Chondrocyte (in vitro differentiated cells): ENCODE measurements at regions not wholly inside any gene's neighbourhood (a gene's known extent, or its start where the extent isn't known, plus 50 kb on each side); places are given as distances from the start of the nearest gene placed in this dataset.

ENCODE experiments used
- DNase-seq: peaks from one replicate; pipeline ENCODE4 v3.0.0; 2021; ENCODE audit warnings: mixed read lengths, low spot score
- H3K27ac Mint-ChIP-seq: one replicate; pipeline ENCODE4 v1.8.0; 2021; ENCODE audit warnings: mild to moderate bottlenecking, moderate library complexity, mixed read lengths; ENCODE audit not compliant: unreplicated experiment
- H3K27me3 Mint-ChIP-seq: 2 replicates; pipeline ENCODE4 v1.8.0; 2021; ENCODE audit warnings: low read depth, mixed read lengths
- H3K36me3 Mint-ChIP-seq: 2 replicates; pipeline ENCODE4 v1.8.0; 2021; ENCODE audit warnings: low read depth, mixed read lengths
- H3K4me1 Mint-ChIP-seq: 2 replicates; pipeline ENCODE4 v1.8.0; 2021; ENCODE audit warnings: low read depth, mild to moderate bottlenecking, mixed read lengths
- H3K4me3 Mint-ChIP-seq: one replicate; pipeline ENCODE4 v1.8.0; 2021; ENCODE audit warnings: mild to moderate bottlenecking, moderate library complexity, mixed read lengths; ENCODE audit not compliant: unreplicated experiment
- H3K9me3 Mint-ChIP-seq: 2 replicates; pipeline ENCODE4 v1.8.0; 2021; ENCODE audit warnings: low read depth, mixed read lengths
- TF ChIP-seq, protein P1 (sequence below): fragments of 200-600 bp; sonication (generic); IDR thresholded peaks from 2 replicates; pipeline ENCODE4 v1.5.0; 2021; ENCODE audit warnings: antibody characterized with exemption, mild to moderate bottlenecking, moderate library complexity

DNA sequence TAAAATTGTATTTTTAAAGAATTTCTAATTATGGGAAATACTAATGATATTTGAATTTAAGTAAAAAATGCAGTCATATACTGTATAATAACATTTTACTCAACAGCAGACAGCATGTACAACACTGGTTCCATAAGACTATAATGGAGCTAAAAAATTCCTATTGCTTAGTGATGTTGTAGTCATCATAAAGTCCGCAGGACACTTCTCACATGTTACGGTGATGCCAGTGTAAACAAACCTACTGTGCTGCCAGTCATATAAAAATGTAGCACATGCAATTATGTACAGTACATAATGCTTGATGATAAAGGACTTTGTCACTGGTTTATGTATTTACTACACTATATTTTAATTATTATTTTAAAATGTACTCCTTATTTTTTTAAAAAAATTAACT lies 629.3 kb downstream of the IPMK start:
- H3K27me3 Mint-ChIP-seq: peaks cover 8% of the 10 kb centered on the region
- H3K4me3 Mint-ChIP-seq: no peak overlapping the region
- H3K9me3 Mint-ChIP-seq: no peaks in the 10 kb centered on the region
- no peak for DNase-seq
- H3K36me3 Mint-ChIP-seq: no peaks in the 10 kb centered on the region
- H3K27ac Mint-ChIP-seq: no peak overlapping the region
- TF ChIP-seq, protein P1, sequence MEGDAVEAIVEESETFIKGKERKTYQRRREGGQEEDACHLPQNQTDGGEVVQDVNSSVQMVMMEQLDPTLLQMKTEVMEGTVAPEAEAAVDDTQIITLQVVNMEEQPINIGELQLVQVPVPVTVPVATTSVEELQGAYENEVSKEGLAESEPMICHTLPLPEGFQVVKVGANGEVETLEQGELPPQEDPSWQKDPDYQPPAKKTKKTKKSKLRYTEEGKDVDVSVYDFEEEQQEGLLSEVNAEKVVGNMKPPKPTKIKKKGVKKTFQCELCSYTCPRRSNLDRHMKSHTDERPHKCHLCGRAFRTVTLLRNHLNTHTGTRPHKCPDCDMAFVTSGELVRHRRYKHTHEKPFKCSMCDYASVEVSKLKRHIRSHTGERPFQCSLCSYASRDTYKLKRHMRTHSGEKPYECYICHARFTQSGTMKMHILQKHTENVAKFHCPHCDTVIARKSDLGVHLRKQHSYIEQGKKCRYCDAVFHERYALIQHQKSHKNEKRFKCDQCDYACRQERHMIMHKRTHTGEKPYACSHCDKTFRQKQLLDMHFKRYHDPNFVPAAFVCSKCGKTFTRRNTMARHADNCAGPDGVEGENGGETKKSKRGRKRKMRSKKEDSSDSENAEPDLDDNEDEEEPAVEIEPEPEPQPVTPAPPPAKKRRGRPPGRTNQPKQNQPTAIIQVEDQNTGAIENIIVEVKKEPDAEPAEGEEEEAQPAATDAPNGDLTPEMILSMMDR: no peak
- no peaks in the 10 kb centered on the region for H3K4me1 Mint-ChIP-seq

DNA sequence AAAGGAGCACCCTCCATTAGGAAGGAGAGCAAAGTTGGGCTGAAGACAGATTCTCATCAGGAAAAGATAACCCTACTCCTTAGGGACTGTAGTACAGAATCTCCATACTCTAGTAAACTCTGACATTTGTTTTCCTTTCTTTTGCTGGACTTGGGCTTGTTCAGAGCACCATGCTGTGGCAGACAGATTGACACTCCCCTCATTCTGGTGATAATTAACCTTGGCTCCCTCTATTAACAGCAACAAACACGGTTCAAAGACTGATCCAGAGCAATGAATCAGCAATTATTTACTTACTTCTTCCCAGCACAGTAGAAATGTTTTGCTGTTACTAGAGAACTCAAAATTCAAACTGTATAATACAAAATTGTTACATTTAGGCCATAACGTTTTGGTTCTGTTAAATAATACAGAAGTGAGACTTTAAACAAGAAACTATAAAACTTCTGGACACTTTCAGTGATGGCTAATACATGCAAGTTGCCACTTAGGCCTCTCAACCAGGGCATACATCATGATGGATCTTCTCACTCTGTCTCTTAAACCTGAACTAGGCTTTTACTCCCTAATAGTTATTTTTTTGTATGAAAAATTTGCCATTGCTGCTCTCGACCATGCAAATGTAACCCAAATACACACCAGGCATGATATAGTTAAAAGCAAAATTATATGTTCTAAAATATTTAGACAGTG lies 639.0 kb downstream of the IPMK start:
- no peak for DNase-seq
- no peak overlapping the region for H3K4me3 Mint-ChIP-seq
- H3K36me3 Mint-ChIP-seq: no peaks in the 10 kb centered on the region
- TF ChIP-seq, protein P1: no peak
- H3K9me3 Mint-ChIP-seq: no peaks in the 10 kb centered on the region
- peaks cover 15% of the 10 kb centered on the region for H3K27me3 Mint-ChIP-seq
- no peak overlapping the region for H3K27ac Mint-ChIP-seq
- no peaks in the 10 kb centered on the region for H3K4me1 Mint-ChIP-seq

DNA sequence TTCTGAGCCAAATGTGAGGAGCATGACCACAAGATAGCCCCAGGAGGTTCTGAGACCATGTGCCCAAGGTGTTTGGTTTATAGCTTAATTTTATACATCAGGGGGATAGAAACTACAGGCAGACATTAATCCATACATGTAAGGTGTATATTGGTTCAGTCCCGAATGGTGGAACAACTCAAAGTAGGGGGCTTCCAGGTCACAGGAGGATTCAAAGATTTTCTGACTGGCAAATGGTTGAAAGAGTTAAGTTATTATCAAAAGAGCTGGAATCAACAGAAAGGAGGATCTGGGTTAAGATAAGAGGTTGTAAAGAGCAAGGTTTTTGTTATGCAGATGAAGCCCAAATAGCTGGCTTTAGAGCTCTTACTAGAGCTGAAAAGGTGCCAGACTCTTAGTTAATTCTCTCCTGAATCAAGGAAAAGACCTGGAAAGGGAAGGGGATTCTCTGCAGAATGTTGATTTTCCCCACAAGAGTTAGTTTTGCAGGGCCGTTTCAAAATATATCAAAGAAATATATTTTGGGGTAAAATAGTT lies 640.0 kb downstream of the IPMK start:
- TF ChIP-seq, protein P1: no peak
- Mint-ChIP-seq H3K27ac (no peak overlapping the region), H3K9me3 (no peaks in the 10 kb centered on the region), H3K36me3 (no peaks in the 10 kb centered on the region), H3K4me3 (no peak overlapping the region), H3K27me3 (peaks cover 12% of the 10 kb centered on the region), H3K4me1 (no peaks in the 10 kb centered on the region)
- no peak for DNase-seq

DNA sequence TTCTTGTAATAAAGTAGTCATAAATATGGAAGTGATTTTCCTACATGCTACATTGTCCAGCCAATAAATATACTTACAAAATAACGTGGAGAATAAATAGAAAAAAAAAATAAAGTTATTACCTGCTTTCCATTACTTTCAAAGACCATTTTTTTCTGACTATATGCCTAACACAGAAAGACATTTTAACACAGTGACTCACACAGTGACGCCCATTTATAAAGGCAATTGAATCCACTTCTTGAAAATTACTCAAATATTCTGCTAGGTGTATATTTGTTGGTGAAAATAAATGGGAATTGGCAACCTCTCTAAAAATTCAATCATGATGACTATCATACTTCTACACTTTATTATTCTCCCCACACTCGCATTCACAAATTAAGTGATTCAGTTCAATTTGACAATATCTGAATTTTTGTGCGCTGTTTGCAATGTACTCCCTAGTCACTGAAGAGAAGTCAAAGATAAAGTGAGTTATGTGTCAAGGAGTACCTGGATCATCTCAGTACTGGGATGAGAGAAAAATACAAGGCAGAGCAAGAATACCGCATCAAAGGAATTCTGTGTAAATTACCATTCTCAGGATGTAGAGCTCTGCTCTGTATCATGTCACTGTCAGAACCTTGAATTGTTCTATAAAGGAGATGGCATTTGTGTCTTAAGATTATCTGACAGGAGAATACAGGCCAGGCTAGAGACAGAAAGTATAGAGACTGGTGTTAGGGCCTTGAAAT lies 642.7 kb downstream of the IPMK start:
- Mint-ChIP-seq H3K36me3 (no peaks in the 10 kb centered on the region), H3K4me1 (no peaks in the 10 kb centered on the region), H3K27ac (no peak overlapping the region)

DNA sequence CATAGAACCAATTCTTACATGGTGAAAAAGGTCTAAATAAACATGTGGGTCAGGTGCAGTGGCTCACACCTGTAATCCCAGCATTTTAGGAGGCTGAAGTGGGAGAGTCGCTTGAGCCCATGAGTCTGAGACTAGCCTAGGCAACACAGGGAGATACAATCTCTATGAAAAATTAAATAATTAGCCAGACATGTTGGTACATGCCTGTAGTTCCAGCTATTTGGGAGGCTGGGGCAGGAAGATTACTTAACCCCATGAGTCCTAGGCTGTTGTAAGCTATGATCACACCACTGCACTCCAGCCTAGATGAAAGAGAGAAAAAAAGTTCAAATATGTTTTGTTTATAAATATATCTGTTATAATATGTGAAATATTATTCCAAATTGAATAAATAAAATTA lies 643.6 kb downstream of the IPMK start:
- no peak for DNase-seq
- Mint-ChIP-seq H3K9me3 (no peaks in the 10 kb centered on the region), H3K27ac (no peak overlapping the region), H3K4me1 (no peaks in the 10 kb centered on the region), H3K4me3 (no peak overlapping the region), H3K27me3 (peaks cover 16% of the 10 kb centered on the region), H3K36me3 (no peaks in the 10 kb centered on the region)
- TF ChIP-seq, protein P1: no peak

More for the DNA sequence above, 642.7 kb downstream of the IPMK start:
- peaks cover 12% of the 10 kb centered on the region for H3K27me3 Mint-ChIP-seq
- TF ChIP-seq, protein P1: no peak
- DNase-seq: no peak
- no peak overlapping the region for H3K4me3 Mint-ChIP-seq
- no peaks in the 10 kb centered on the region for H3K9me3 Mint-ChIP-seq
